Mesendoderm (in vitro differentiated cells): ENCODE measurements at regions not wholly inside any gene's neighbourhood (a gene's known extent, or its start where the extent isn't known, plus 50 kb on each side); places are given as distances from the start of the nearest gene placed in this dataset.

Experiments used
- DNase-seq: peaks from one replicate; pipeline ENCODE4 v3.0.0; 2013
- H2AK5ac ChIP-seq: 2 replicates; pipeline ENCODE4 v1.6.1; 2013; ENCODE audit warnings: low read length, inconsistent platforms
- H2BK120ac ChIP-seq: 2 replicates; pipeline ENCODE4 v1.6.1; 2013; ENCODE audit warnings: low read depth, mild to moderate bottlenecking, low read length, moderate library complexity, mixed read lengths
- H2BK15ac ChIP-seq: replicated peaks from 2 replicates; pipeline ENCODE4 v1.6.1; 2013; ENCODE audit warnings: low read depth, mild to moderate bottlenecking, moderate library complexity
- H2BK5ac ChIP-seq: 2 replicates; pipeline ENCODE4 v1.6.1; 2013; ENCODE audit warnings: low read length, inconsistent platforms
- H3K18ac ChIP-seq: 2 replicates; pipeline ENCODE4 v1.6.1; 2013; ENCODE audit warnings: mild to moderate bottlenecking, low read length, mixed read lengths
- H3K23ac ChIP-seq: one replicate; pipeline ENCODE4 v1.6.1; 2013; ENCODE audit warnings: low read length
- H3K27ac ChIP-seq: 2 replicates; pipeline ENCODE4 v1.5.1; 2013; ENCODE audit warnings: low read depth, mild to moderate bottlenecking, inconsistent platforms, low read length, moderate library complexity
- H3K27me3 ChIP-seq: 2 replicates; pipeline ENCODE4 v1.6.1; 2013; ENCODE audit warnings: low read length, control low read depth, mild to moderate bottlenecking, inconsistent platforms; ENCODE audit not compliant: insufficient read depth, poor library complexity
- H3K36me3 ChIP-seq: 2 replicates; pipeline ENCODE4 v1.6.1; 2013; ENCODE audit warnings: low read length, inconsistent platforms; ENCODE audit not compliant: control insufficient read depth, insufficient read depth
- H3K4ac ChIP-seq: one replicate; pipeline ENCODE4 v1.6.1; 2013; ENCODE audit warnings: low read depth, mild to moderate bottlenecking, low read length, moderate library complexity
- H3K4me1 ChIP-seq: 2 replicates; pipeline ENCODE4 v1.6.1; 2013; ENCODE audit warnings: low read depth, low read length, inconsistent platforms; ENCODE audit not compliant: control insufficient read depth
- H3K4me2 ChIP-seq: 2 replicates; pipeline ENCODE4 v1.6.1; 2013; ENCODE audit warnings: low read length
- H3K4me3 ChIP-seq: 2 replicates; pipeline ENCODE4 v1.5.1; 2013; ENCODE audit warnings: mild to moderate bottlenecking, low read length
- H3K56ac ChIP-seq: one replicate; pipeline ENCODE4 v1.6.1; 2013; ENCODE audit warnings: low read length
- H3K79me1 ChIP-seq: 2 replicates; pipeline ENCODE4 v1.6.1; 2013; ENCODE audit warnings: low read length, inconsistent platforms
- H3K79me2 ChIP-seq: 2 replicates; pipeline ENCODE4 v1.6.1; 2013; ENCODE audit warnings: mild to moderate bottlenecking, low read length; ENCODE audit not compliant: control insufficient read depth, insufficient read depth
- H3K9ac ChIP-seq: 2 replicates; pipeline ENCODE4 v1.6.1; 2013; ENCODE audit warnings: low read length, inconsistent platforms
- H4K5ac ChIP-seq: one replicate; pipeline ENCODE4 v1.6.1; 2013; ENCODE audit warnings: low read length
- H4K8ac ChIP-seq: one replicate; pipeline ENCODE4 v1.6.1; 2013; ENCODE audit warnings: low read depth, mild to moderate bottlenecking, control low read depth, low read length, moderate library complexity
- WGBS: extraction: QIAGEN DNeasy Blood & Tissue Kit; methylation state at CpG from one replicate; pipeline ENCODE4 v1.1.7; 2013; ENCODE audit warnings: low lambda C conversion rate, missing lambda C conversion rate; ENCODE audit not compliant: insufficient coverage; ENCODE audit errors: extremely low coverage; 5-methylcytosine and 5-hydroxymethylcytosine counted together

- Histone ChIP-seq H4K5ac (no peak overlapping the region), H3K4ac (no peak overlapping the region), H2BK5ac (no peak overlapping the region), H2BK15ac (no peak overlapping the region), H2AK5ac (no peak overlapping the region), H3K9ac (no peak overlapping the region), H3K27ac (no peak overlapping the region), H3K18ac (no peak overlapping the region), H3K79me2 (no peaks in the 10 kb centered on the region), H3K4me1 (no peaks in the 10 kb centered on the region), H3K36me3 (no peaks in the 10 kb centered on the region), H2BK120ac (no peak overlapping the region), H3K56ac (no peak overlapping the region), H3K79me1 (no peaks in the 10 kb centered on the region), H3K27me3 (no peaks in the 10 kb centered on the region), H4K8ac (no peak overlapping the region), H3K23ac (no peak overlapping the region), H3K4me3 (no peak overlapping the region), H3K4me2 (no peak overlapping the region)
- DNase-seq, result no peak
These were observed 1110.6 kb downstream of the TSN start for GRCh38 chr2:122866095-122866494.

GRCh38 chr2:122867941-122868340 lies 1112.5 kb downstream of the TSN start:
- no peak overlapping the region for H4K5ac ChIP-seq
- H2BK5ac ChIP-seq, result no peak overlapping the region
- H3K4ac ChIP-seq, result no peak overlapping the region
- no peak overlapping the region for H4K8ac ChIP-seq
- H3K18ac ChIP-seq, result no peak overlapping the region
- no peak overlapping the region for H2BK15ac ChIP-seq
- H3K4me2 ChIP-seq, result no peak overlapping the region
- no peak for DNase-seq
- no peaks in the 10 kb centered on the region for H3K36me3 ChIP-seq
- no peak overlapping the region for H2BK120ac ChIP-seq
- no peak overlapping the region for H3K9ac ChIP-seq
- no CpG with 5 or more reads among the region's 3 CpGs for WGBS
- H3K79me2 ChIP-seq, result no peaks in the 10 kb centered on the region
- H3K4me3 ChIP-seq, result no peak overlapping the region
- no peak overlapping the region for H3K23ac ChIP-seq
- no peaks in the 10 kb centered on the region for H3K27me3 ChIP-seq
- H3K79me1 ChIP-seq, result no peaks in the 10 kb centered on the region
- no peak overlapping the region for H2AK5ac ChIP-seq
- H3K27ac ChIP-seq, result no peak overlapping the region
- no peaks in the 10 kb centered on the region for H3K4me1 ChIP-seq
- H3K56ac ChIP-seq, result no peak overlapping the region

- Histone ChIP-seq H3K9ac (no peak overlapping the region), H3K79me2 (no peaks in the 10 kb centered on the region), H4K8ac (no peak overlapping the region), H4K5ac (no peak overlapping the region), H3K4me1 (no peaks in the 10 kb centered on the region), H3K56ac (no peak overlapping the region), H3K79me1 (no peaks in the 10 kb centered on the region), H3K4me2 (no peak overlapping the region), H3K27ac (no peak overlapping the region), H2AK5ac (no peak overlapping the region), H3K23ac (no peak overlapping the region), H2BK5ac (no peak overlapping the region), H3K4ac (no peak overlapping the region), H2BK120ac (no peak overlapping the region), H3K18ac (no peak overlapping the region), H3K36me3 (no peaks in the 10 kb centered on the region), H3K4me3 (no peak overlapping the region), H3K27me3 (no peaks in the 10 kb centered on the region), H2BK15ac (no peak overlapping the region)
- WGBS, result no CpG with 5 or more reads among the region's 6 CpGs
- DNase-seq, result no peak
These were observed 1113.3 kb downstream of the TSN start for GRCh38 chr2:122868646-122869275.

- Histone ChIP-seq H3K4me1 (no peaks in the 10 kb centered on the region), H2BK120ac (no peak overlapping the region), H3K4me2 (no peak overlapping the region), H3K18ac (no peak overlapping the region), H3K79me1 (no peaks in the 10 kb centered on the region), H2AK5ac (no peak overlapping the region), H4K8ac (no peak overlapping the region), H3K4ac (no peak overlapping the region), H3K56ac (no peak overlapping the region), H3K9ac (no peak overlapping the region), H3K79me2 (no peaks in the 10 kb centered on the region), H3K36me3 (no peaks in the 10 kb centered on the region), H4K5ac (no peak overlapping the region), H3K23ac (no peak overlapping the region), H3K4me3 (no peak overlapping the region), H2BK15ac (no peak overlapping the region), H2BK5ac (no peak overlapping the region), H3K27me3 (no peaks in the 10 kb centered on the region), H3K27ac (no peak overlapping the region)
- WGBS, result no CpG with 5 or more reads among the region's 2 CpGs
- DNase-seq, result no peak
These were observed 1118.5 kb downstream of the TSN start for GRCh38 chr2:122873951-122874350.

GRCh38 chr2:122875091-122875865 lies 1119.8 kb downstream of the TSN start:
- Histone ChIP-seq H2AK5ac (no peak overlapping the region), H3K4me1 (no peaks in the 10 kb centered on the region), H3K27ac (no peak overlapping the region), H2BK15ac (no peak overlapping the region), H3K23ac (no peak overlapping the region), H3K9ac (no peak overlapping the region), H3K18ac (no peak overlapping the region), H4K8ac (no peak overlapping the region), H3K79me2 (no peaks in the 10 kb centered on the region), H2BK120ac (no peak overlapping the region), H3K79me1 (no peaks in the 10 kb centered on the region), H4K5ac (no peak overlapping the region), H3K56ac (no peak overlapping the region), H2BK5ac (no peak overlapping the region), H3K36me3 (no peaks in the 10 kb centered on the region), H3K27me3 (no peaks in the 10 kb centered on the region), H3K4me3 (no peak overlapping the region), H3K4me2 (no peak overlapping the region), H3K4ac (no peak overlapping the region)
- DNase-seq, result peak; percentile 3
- no CpG with 5 or more reads among the region's 5 CpGs for WGBS

GRCh38 chr2:122883849-122884248 lies 1128.4 kb downstream of the TSN start:
- H3K79me2 ChIP-seq, result no peaks in the 10 kb centered on the region
- H3K4me2 ChIP-seq, result no peak overlapping the region
- H3K56ac ChIP-seq, result no peak overlapping the region
- H3K23ac ChIP-seq, result no peak overlapping the region
- no peak overlapping the region for H3K4ac ChIP-seq
- no peak overlapping the region for H3K9ac ChIP-seq
- no peaks in the 10 kb centered on the region for H3K36me3 ChIP-seq
- no peaks in the 10 kb centered on the region for H3K27me3 ChIP-seq
- no peak overlapping the region for H2BK120ac ChIP-seq
- no peak for DNase-seq
- H2AK5ac ChIP-seq, result no peak overlapping the region
- no peak overlapping the region for H4K8ac ChIP-seq
- H3K79me1 ChIP-seq, result no peaks in the 10 kb centered on the region
- no peak overlapping the region for H4K5ac ChIP-seq
- WGBS, result no CpG with 5 or more reads among the region's 5 CpGs
- no peak overlapping the region for H2BK15ac ChIP-seq
- H3K4me3 ChIP-seq, result no peak overlapping the region
- no peak overlapping the region for H3K27ac ChIP-seq
- H2BK5ac ChIP-seq, result no peak overlapping the region
- H3K4me1 ChIP-seq, result no peaks in the 10 kb centered on the region
- H3K18ac ChIP-seq, result no peak overlapping the region
